ENCODE measurements at regions not wholly inside any gene's neighbourhood (a gene's known extent, or its start where the extent isn't known, plus 50 kb on each side); places are given as distances from the start of the nearest gene placed in this dataset.
A peak's percentile ranks its signal among the peaks of the same experiment; 100 is the strongest.

DNA sequence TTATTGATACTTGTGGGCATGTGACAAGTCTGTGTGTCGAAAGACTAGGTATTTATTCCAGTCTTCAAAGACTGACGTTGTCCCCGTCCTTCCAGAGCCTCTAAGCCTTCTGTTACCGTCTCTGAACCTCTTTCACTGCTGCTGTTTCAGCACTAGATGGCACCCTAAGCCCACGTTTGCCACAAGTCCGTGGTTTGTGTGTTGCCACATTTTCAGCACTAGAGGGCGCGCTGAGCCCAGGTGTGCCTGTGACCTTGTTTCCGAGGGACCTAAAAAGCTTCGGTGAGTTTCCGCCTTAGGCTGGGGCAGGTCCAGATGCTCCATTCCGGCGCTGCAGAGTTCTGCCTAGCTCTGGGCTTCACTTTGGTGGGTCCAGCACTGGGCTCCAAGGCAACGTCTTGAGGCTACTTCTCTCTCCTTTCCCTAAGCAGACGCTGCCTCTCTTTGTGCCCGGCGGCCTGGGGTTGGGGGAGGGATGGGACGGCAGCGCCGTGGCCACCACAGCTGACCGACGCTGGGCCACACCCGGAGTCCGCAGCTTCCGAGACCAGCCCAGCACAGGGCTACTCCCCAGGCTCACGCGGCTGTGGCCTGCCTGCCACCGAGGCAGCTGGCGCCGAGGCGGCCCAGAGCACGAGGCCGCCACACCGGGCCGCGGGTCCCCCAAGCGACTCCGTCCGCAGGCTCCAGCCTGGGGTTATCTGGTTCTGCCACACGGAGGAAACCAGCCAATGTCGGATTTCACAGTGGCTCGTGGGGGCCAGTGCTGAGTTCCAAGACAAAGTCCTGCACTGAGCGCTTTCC is 520.2 kb downstream of the REEP3 start:
- no peak for TF ChIP-seq EZH2 (IDR thresholded peaks at IDR 0.05; ENCODE audit: borderline replicate concordance, low read length)
- TF ChIP-seq, protein P1, sequence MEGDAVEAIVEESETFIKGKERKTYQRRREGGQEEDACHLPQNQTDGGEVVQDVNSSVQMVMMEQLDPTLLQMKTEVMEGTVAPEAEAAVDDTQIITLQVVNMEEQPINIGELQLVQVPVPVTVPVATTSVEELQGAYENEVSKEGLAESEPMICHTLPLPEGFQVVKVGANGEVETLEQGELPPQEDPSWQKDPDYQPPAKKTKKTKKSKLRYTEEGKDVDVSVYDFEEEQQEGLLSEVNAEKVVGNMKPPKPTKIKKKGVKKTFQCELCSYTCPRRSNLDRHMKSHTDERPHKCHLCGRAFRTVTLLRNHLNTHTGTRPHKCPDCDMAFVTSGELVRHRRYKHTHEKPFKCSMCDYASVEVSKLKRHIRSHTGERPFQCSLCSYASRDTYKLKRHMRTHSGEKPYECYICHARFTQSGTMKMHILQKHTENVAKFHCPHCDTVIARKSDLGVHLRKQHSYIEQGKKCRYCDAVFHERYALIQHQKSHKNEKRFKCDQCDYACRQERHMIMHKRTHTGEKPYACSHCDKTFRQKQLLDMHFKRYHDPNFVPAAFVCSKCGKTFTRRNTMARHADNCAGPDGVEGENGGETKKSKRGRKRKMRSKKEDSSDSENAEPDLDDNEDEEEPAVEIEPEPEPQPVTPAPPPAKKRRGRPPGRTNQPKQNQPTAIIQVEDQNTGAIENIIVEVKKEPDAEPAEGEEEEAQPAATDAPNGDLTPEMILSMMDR (IDR thresholded peaks at IDR 0.05; ENCODE audit: low read length): peak; percentile 100
